PC-3 (cell line): ENCODE measurements at regions not wholly inside any gene's neighbourhood (a gene's known extent, or its start where the extent isn't known, plus 50 kb on each side); places are given as distances from the start of the nearest gene placed in this dataset.

Experiments
- ATAC-seq: fragments of 200-7000 bp; cut with Tn5 transposase; 2 replicates; pipeline ENCODE4 v1.9.1; 2020; ENCODE audit warnings: mild to moderate bottlenecking, moderate library complexity
- BruUV-seq: library from RNA; stranded (reverse); fragments of 400-500 nt; replicated peaks from 2 replicates; lab custom pipeline; 2021; lab: Mats Ljungman, UMichigan
- CTCF ChIA-PET: fragments of 300-600 bp; sonication (Branson Sonifier 250); formaldehyde crosslinking; loops from one replicate; lab custom pipeline; 2022; ENCODE audit warnings: antibody characterized with exemption; lab: Charles Lee
- POLR2A ChIA-PET: fragments of 300-600 bp; sonication (Branson Sonifier 250); formaldehyde crosslinking; loops from one replicate; lab custom pipeline; 2022; ENCODE audit warnings: antibody characterized with exemption; ENCODE audit not compliant: unreplicated experiment; lab: Charles Lee
- DNase-seq: peaks from one replicate; pipeline ENCODE4 v3.0.0-alpha.2; 2015
- H2AFZ ChIP-seq: fragments of 300-600 bp; sonication (generic); 2 replicates; pipeline ENCODE4 v1.6.0; 2016; ENCODE audit warnings: antibody characterized with exemption, low read length
- H3F3A ChIP-seq: fragments of 300-600 bp; sonication (generic); one replicate; pipeline ENCODE4 v1.6.0; 2017; ENCODE audit warnings: antibody characterized with exemption, low read length, control low read depth, mild to moderate bottlenecking; ENCODE audit not compliant: unreplicated experiment
- H3K27ac ChIP-seq: fragments of 300-600 bp; sonication (generic); 2 replicates; pipeline ENCODE4 v1.5.1; 2016; ENCODE audit warnings: mild to moderate bottlenecking, low read length
- H3K27me3 ChIP-seq: fragments of 300-600 bp; sonication (generic); 2 replicates; pipeline ENCODE4 v1.6.1; 2016; ENCODE audit warnings: low read length, mixed read lengths
- H3K36me3 ChIP-seq: fragments of 300-600 bp; sonication (generic); 2 replicates; pipeline ENCODE4 v1.6.1; 2016; ENCODE audit warnings: low read depth, mixed run types, low read length, mixed read lengths
- H3K4me1 ChIP-seq: fragments of 300-600 bp; sonication (generic); 2 replicates; pipeline ENCODE4 v1.5.1; 2016; ENCODE audit warnings: low read length; ENCODE audit not compliant: insufficient read depth
- H3K4me2 ChIP-seq: fragments of 300-600 bp; sonication (generic); 2 replicates; pipeline ENCODE4 v1.6.0; 2016; ENCODE audit warnings: low read length
- H3K4me3 ChIP-seq: fragments of 300-600 bp; sonication (generic); 2 replicates; pipeline ENCODE4 v1.5.1; 2016; ENCODE audit warnings: mild to moderate bottlenecking, low read length, mixed read lengths
- H3K79me2 ChIP-seq: fragments of 300-600 bp; sonication (generic); 2 replicates; pipeline ENCODE4 v1.6.1; 2017; ENCODE audit warnings: low read length, mixed read lengths
- H3K9ac ChIP-seq: fragments of 300-600 bp; sonication (generic); 2 replicates; pipeline ENCODE4 v1.6.0; 2016; ENCODE audit warnings: mild to moderate bottlenecking, low read length
- H3K9me2 ChIP-seq: fragments of 300-600 bp; sonication (generic); replicated peaks from 2 replicates; pipeline ENCODE4 v1.6.1; 2016; ENCODE audit warnings: mixed run types, low read length, mixed read lengths
- H3K9me3 ChIP-seq: fragments of 300-600 bp; sonication (generic); 2 replicates; pipeline ENCODE4 v1.6.1; 2016; ENCODE audit warnings: low read length, mixed read lengths
- H4K20me1 ChIP-seq: fragments of 300-600 bp; sonication (generic); 2 replicates; pipeline ENCODE4 v1.6.1; 2016; ENCODE audit warnings: low read length, mixed read lengths
- EZH2 ChIP-seq: fragments of 300-600 bp; sonication (generic); IDR thresholded peaks from one replicate; pipeline ENCODE4 v1.6.1; 2017; ENCODE audit warnings: antibody characterized with exemption, mild to moderate bottlenecking, low read length; ENCODE audit not compliant: unreplicated experiment
- EZH2phosphoT487 ChIP-seq: fragments of 300-600 bp; sonication (generic); IDR thresholded peaks from 2 replicates; pipeline ENCODE4 v1.6.1; 2018; ENCODE audit warnings: mild to moderate bottlenecking, antibody characterized with exemption, low read length, borderline replicate concordance
- intact Hi-C: fragments of 100-400 bp; cut with micrococcal nuclease; formaldehyde crosslinking; loops from 2 replicates; pipeline ENCODE4 v1.9.0; 2023
- TF ChIP-seq, protein P1 (sequence below): fragments of 300-600 bp; sonication (generic); conservative IDR thresholded peaks from 2 replicates; pipeline ENCODE4 v1.5.1; 2017; ENCODE audit warnings: antibody characterized with exemption, low read depth, mild to moderate bottlenecking, low read length

DNA sequence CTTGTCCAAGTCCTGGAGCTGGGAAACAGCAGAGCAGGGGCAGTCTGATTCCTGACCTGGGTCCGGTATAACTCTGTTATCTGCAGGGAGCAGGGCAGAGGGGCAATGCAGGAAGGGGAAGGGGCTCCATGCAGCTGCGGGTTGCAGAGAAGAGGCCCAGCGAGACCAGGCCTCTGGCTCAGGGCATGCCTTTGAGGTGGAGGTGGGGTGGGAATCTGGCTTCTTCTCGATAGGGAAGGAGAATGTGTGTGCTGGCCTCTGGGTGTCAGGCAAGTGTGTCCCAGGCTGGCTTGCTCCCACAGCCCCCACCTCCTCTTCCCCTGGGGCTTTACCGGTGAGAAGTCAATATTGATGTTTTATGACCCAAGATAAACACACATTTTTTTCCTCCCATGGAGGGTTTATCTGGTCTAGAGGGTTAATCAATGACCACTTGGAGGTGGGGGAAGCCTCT lies 187.1 kb upstream of the HAAO start:
- Histone ChIP-seq H2AFZ (no peak overlapping the region), H3K4me2 (no peak overlapping the region), H3K9me2 (no peaks in the 10 kb centered on the region), H3K4me3 (no peak overlapping the region), H3K79me2 (no peaks in the 10 kb centered on the region), H3K27me3 (no peaks in the 10 kb centered on the region), H3K4me1 (peaks cover 15% of the 10 kb centered on the region), H4K20me1 (no peaks in the 10 kb centered on the region), H3K36me3 (no peaks in the 10 kb centered on the region), H3K9ac (no peak overlapping the region), H3K9me3 (no peaks in the 10 kb centered on the region), H3F3A (no peaks in the 10 kb centered on the region), H3K27ac (no peak overlapping the region)
- ATAC-seq, result no peak
- intact Hi-C loops, result loop anchor here (5.0 kb wide), 1 partner anchor 43 kb away; no protein-coding TSS in a partner anchor
- peak; percentile 45 for DNase-seq
- ChIA-PET POLR2A (no interaction called here), CTCF (interaction anchor here (0.9 kb wide), 1 partner anchor 33 kb away, joined by 3 read pairs; no protein-coding TSS in a partner anchor)
- TF ChIP-seq, protein P1, sequence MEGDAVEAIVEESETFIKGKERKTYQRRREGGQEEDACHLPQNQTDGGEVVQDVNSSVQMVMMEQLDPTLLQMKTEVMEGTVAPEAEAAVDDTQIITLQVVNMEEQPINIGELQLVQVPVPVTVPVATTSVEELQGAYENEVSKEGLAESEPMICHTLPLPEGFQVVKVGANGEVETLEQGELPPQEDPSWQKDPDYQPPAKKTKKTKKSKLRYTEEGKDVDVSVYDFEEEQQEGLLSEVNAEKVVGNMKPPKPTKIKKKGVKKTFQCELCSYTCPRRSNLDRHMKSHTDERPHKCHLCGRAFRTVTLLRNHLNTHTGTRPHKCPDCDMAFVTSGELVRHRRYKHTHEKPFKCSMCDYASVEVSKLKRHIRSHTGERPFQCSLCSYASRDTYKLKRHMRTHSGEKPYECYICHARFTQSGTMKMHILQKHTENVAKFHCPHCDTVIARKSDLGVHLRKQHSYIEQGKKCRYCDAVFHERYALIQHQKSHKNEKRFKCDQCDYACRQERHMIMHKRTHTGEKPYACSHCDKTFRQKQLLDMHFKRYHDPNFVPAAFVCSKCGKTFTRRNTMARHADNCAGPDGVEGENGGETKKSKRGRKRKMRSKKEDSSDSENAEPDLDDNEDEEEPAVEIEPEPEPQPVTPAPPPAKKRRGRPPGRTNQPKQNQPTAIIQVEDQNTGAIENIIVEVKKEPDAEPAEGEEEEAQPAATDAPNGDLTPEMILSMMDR, result 0 out of 2 replicates have a peak, but pooled peaks have one; percentile 10
- no peak for TF ChIP-seq EZH2phosphoT487
- BruUV-seq, result no TSS peak

DNA sequence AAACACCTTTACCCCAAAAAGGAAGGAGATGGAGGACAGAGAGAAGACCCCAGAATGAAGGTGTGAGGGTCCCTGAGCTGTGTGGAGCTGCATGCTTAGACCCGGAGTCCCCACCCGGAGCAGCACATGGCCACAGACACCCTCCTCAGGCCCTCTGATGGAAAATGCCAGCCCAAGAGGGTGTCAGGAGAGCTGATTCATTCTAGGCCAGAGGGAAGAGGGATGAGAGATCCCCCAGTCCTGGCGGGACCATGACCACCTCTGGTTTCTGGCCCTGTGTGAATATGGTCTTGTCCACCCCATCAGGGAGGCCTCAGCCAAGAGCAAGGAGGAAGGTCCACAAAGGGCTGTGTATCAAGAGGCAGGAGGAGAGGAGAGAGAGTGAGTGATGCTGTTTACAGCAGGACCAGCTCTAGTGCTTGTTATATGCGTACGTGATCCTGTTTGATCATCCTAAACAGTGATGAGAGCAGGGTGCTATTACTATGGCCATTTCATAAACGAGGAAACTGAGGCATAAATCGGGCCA lies 186.6 kb upstream of the HAAO start:
- POLR2A ChIA-PET, result no interaction called here
- no peaks in the 10 kb centered on the region for H3F3A ChIP-seq
- BruUV-seq, result no TSS peak

More for the DNA sequence above, 186.6 kb upstream of the HAAO start:
- no peak overlapping the region for H3K27ac ChIP-seq
- H3K4me2 ChIP-seq, result no peak overlapping the region
- no peaks in the 10 kb centered on the region for H4K20me1 ChIP-seq
- no peak overlapping the region for H3K9ac ChIP-seq
- no peak overlapping the region for H3K4me3 ChIP-seq
- CTCF ChIA-PET, result interaction anchor here (0.9 kb wide), 1 partner anchor 33 kb away, joined by 3 read pairs; no protein-coding TSS in a partner anchor
- H3K4me1 ChIP-seq, result peaks cover 15% of the 10 kb centered on the region
- no peak overlapping the region for H2AFZ ChIP-seq
- H3K27me3 ChIP-seq, result no peaks in the 10 kb centered on the region
- no peak for DNase-seq
- intact Hi-C loops, result loop anchor here (5.0 kb wide), 1 partner anchor 43 kb away; no protein-coding TSS in a partner anchor
- H3K9me3 ChIP-seq, result no peaks in the 10 kb centered on the region
- no peak for TF ChIP-seq EZH2
- no peak for TF ChIP-seq EZH2phosphoT487
- TF ChIP-seq, protein P1, result no peak
- H3K79me2 ChIP-seq, result no peaks in the 10 kb centered on the region
- no peaks in the 10 kb centered on the region for H3K9me2 ChIP-seq
- H3K36me3 ChIP-seq, result no peaks in the 10 kb centered on the region
- ATAC-seq, result no peak
